GM20000 (cell line): ENCODE measurements at regions not wholly inside any gene's neighbourhood (a gene's known extent, or its start where the extent isn't known, plus 50 kb on each side); places are given as distances from the start of the nearest gene placed in this dataset.

ENCODE experiments used
- DNase-seq: peaks from one replicate; pipeline ENCODE4 v3.0.0; 2012; ENCODE audit warnings: low spot score
- CTCF ChIP-seq: IDR thresholded peaks from 2 replicates; pipeline ENCODE4 v1.5.1; 2012; ENCODE audit warnings: mild to moderate bottlenecking, control low read depth; ENCODE audit errors: extremely low read depth, missing control alignments

- no peak for DNase-seq
- no peak for TF ChIP-seq CTCF
Measured at GRCh38 chr4:29153642-29154041, 1566.5 kb upstream of the PCDH7 start.

- no peak for DNase-seq
- no peak for TF ChIP-seq CTCF
Measured at GRCh38 chr4:29175291-29175690, 1544.9 kb upstream of the PCDH7 start.

- TF ChIP-seq CTCF: no peak
- no peak for DNase-seq
Measured at GRCh38 chr4:29199025-29199424, 1521.1 kb upstream of the PCDH7 start.

- no peak for TF ChIP-seq CTCF
- DNase-seq: no peak
Measured at GRCh38 chr4:29199485-29199884, 1520.7 kb upstream of the PCDH7 start.

GRCh38 chr4:29213020-29213419 is 1507.1 kb upstream of the PCDH7 start:
- DNase-seq: no peak
- TF ChIP-seq CTCF: no peak

- DNase-seq: no peak
- no peak for TF ChIP-seq CTCF
Measured at GRCh38 chr4:29220761-29221160, 1499.4 kb upstream of the PCDH7 start.

GRCh38 chr4:29224911-29225310 is 1495.3 kb upstream of the PCDH7 start:
- DNase-seq: no peak
- no peak for TF ChIP-seq CTCF

- TF ChIP-seq CTCF: no peak
Measured at GRCh38 chr4:29240641-29241040, 1479.5 kb upstream of the PCDH7 start.

More at GRCh38 chr4:29240641-29241040, 1479.5 kb upstream of the PCDH7 start:
- no peak for DNase-seq
